GM21717 (cell line): ENCODE measurements at regions not wholly inside any gene's neighbourhood (a gene's known extent, or its start where the extent isn't known, plus 50 kb on each side); places are given as distances from the start of the nearest gene placed in this dataset.

Experiments used
- ATAC-seq: cut with Tn5 transposase; IDR thresholded peaks from one replicate; pipeline ENCODE4 v1.9.1; 2021; ENCODE audit warnings: mild to moderate bottlenecking, moderate library complexity; ENCODE audit not compliant: unreplicated experiment

- no peak for ATAC-seq
These were observed 199.3 kb downstream of the NCK2 start for GRCh38 chr2:105943977-105944376.
